ENCODE measurements at regions not wholly inside any gene's neighbourhood (a gene's known extent, or its start where the extent isn't known, plus 50 kb on each side); places are given as distances from the start of the nearest gene placed in this dataset.
"Not testable (repeated sequence)": the region's sequence is repeated elsewhere in the genome, so short reads cannot be mapped to it uniquely, and the experiment has no call there.

DNA sequence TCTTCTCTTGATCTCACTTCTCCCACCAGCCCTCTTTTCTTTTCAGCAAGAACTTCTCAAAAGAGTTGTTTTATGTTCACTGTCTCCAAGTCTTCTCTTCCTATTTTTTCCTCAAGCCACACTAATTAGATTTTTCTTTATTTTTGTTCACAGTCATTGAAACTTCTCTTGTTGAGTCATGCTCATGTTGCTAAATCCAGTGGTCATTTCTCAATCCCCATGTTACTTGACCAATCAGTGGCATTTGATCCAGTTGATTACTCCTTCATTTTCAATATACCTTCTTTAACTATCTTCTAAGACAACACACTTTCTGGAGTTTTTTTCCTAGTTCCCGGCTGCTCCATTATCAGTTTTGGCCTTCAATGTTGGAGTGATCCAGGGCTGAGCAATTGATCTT, 103.1 kb upstream of the LSM6 start:
- DNase-seq: no peak

DNA sequence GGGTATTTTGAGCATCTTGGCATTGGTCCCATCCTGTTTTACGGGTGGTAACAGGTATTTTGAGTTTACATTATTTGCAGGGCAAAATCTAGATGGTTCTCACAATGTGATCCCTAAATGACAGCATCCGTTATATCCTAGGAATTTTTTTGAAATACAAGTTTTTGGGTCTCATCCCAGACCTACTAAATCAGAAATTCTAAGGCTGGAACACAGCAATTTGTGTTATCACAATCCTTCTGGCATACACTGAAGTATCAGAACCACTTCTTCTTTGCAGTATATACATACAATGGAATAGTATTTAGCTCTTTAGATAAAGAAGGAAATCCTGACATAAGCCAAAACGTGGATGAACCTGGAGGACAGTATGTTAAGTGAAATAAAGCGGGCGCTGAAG, 104.1 kb upstream of the LSM6 start:
- no peak for DNase-seq

DNA sequence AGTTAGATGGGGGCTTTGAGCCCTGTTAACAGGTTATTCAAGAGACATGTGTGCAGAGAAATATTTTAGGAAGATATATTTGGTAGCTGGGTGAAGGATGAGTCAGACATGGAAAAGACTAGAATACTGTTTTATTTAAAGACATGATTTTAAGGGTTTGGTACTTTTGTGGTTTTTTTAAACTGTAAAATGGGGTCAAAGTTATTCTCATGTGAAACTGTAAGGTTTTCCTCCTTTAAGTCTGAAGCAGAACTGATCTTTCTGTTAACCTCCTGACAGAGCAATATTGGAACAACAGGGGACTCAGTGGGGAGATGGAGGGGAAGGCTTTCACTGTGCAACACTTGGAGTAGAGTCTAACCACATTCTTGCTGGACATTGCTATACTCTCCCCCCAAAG, 112.4 kb upstream of the LSM6 start:
- DNase-seq: no peak

DNA sequence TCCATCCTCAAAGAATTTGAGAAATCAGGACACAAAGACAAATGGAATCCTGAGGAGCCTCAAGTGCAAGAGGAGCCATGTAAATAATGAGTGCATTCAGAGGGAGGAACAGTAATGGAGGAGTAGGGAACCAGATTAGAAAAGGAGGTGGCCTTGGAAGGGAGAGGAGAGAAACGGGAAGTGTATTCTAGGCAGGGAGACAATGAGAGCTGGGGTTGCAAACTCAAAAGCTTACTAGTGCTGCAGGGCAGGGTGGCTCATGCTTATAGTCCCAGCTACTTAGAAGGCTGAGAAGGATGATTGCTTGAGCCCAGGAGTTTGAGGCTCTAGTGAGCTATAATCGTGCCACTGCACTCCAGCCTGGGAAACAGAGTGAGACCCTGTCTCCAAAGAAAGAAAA, 113.2 kb upstream of the LSM6 start:
- DNase-seq: no peak

DNA sequence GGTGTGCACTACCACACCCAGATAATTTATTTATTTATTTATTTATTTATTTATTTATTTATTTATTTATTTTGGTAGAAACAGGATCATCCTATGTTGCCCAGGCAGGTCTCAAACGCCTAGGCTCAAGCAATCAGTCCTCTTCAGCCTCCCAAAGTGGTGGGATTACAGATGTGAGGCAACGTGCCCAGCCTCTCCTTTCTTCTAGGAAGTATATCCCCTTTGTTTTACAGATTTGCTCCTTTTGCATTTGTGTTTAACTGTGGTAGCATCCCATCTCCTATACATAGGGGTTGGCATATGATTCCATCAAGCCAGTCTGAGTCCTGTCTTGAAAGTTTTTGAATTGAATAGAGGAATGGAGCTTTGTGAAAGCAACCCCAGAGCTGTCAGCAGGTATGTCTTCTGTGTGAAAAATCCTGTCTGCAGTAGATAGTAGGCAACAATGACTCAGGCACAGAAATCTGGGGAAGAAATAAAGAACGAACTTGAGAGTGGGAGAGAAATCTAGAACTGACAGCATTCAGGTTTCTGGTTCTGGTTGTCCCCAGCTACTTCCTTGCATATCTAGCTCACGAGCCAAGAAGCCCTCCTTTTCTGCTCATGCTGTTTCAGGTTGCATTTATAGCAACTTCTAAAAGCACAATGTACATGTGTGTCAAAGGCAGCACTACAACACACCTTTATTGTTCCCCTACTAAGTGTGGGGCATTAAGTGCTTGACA, 113.7 kb upstream of the LSM6 start:
- no peak for DNase-seq

DNA sequence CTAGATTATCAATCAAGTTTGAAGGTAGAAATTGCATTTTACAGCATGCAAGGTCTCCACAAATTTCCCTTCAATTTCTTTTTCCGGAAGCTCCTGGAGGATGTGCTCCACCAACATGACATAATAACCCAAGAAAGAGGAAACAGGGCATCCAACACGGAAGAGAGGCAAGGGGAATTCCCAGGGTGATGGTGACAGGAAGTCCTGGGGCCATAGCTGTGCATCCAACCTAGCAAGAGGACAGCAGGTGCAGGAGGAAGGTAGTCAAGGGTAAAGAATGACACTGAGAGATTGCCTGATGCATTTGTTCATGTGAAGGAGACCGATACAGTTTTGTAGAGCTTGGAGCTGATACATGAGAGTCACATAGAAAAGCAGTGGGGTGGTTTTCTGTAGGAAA, 115.7 kb upstream of the LSM6 start:
- no peak for DNase-seq

DNA sequence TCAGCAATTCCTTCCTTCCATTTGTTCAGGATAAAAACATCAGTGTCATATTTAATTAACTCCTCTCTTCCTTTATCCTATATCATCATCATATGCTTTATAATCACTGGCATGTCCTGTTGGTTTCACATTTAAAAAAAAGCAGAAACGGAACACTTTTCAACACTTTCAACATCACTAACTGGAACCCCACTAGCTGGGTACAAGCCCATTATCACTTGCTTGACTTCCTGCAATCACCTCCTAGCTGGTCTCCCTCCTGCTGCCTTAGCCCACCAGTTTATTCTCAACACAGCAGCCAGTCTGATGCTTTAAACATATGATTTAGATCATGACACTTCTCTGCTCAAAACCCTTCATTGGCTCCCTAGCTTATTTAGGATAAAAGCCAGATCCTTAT, 116.4 kb upstream of the LSM6 start:
- no peak for DNase-seq

DNA sequence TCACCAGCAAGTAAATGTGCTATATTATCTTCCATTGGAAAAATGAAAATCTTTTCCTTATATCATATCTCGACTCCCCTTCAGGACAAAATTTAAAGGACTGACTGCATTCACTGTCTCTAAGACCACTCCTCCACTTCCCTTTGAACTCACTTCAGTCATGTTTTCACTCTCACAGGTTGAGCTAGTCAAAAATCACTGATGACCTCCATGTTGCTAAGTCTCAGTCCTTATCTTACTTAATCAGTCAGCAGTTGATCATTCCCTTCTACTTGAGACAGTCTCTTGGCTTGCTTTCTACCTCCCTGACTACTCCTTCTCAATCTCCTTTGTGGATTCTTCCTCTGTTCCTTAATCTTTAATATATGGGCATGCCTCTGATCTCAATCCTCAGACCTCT, 117.0 kb upstream of the LSM6 start:
- DNase-seq: no peak

DNA sequence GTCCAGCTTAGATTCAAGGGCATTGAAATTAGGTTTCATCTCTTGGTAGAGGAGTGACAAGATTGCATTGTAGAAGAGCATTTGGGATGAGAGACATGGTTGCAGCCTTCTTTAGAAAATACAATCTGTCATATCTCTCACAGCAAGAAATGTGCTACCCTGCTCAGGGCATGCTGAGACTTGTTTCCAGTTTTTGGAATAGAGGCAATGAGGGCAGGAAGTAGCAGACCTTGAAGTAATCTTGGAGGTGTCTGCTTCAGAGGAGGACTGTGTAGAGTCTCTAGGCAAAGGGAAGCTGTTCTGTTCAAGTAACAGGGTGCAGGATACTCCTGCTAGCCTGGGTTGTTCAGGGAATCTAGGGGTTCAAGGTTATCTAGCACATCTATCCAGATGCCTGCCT, 116.1 kb upstream of the ZNF827 start:
- no peak for DNase-seq

DNA sequence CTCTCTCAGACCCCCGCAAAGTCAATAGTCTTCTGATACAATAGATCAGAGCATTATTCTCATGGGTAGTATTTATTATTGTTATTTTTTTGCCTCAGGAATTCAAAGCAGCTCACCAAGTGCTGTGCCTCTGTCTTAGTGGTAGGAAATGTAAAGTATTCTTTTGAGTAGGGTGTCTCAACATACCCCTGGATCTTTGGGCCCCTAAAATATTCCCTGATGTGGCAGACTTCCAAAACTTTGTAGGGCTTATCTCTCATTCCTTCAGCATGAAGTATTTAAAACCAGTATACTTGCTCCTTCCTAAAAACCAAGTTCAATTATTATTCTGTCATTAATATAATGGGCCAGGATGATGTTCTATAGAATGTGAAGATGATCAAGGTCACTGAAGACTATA, 115.3 kb upstream of the ZNF827 start:
- no peak for DNase-seq

DNA sequence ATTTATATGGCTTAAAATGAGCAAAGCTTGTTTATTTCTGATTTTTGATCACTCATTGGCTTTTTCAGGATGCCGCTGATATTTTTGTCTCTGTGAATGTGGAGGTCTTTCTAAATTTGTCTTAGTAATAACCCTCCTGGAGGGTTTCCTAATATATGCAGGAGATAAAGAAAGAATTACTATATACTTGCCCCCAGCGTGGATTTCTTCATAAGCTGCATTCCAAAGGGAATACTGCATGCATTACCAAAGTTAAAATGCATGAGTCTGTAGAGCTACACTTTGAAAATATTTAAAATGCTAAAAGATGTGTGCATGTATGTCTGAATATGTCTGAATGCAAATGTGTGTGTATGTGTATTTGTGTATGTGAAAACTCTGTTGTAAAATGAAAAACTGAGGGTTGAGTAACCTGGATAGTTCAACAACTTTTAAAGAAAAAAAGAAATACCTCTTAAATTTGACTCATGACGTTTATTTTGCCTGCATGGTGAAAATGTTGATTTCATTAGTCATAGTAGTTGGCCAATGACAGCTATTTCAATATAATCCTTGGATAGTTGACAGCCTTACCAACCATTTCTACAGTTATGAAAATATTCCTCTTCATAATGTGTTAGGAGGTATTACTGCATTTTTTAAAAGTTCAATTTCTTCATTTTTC, 113.2 kb upstream of the ZNF827 start:
- no peak for DNase-seq

DNA sequence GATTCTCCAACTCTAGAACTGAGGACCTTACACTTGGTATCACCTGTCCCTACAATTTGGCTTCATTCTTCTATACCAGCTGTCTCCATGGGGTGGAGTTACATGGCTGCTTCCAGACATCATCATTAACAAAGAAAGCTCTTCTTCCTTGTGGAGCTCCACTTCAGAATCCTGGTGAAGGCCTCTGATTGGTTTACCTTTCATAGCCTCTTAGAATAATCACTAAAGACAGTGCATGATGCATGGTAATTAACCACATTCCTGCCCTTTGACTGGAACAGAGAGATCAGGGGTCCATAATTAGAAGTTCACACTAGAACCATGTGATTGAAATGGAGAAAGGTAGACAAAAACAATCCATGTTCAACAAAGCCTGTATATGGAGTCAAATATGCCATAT, 112.6 kb upstream of the ZNF827 start:
- DNase-seq: no peak

DNA sequence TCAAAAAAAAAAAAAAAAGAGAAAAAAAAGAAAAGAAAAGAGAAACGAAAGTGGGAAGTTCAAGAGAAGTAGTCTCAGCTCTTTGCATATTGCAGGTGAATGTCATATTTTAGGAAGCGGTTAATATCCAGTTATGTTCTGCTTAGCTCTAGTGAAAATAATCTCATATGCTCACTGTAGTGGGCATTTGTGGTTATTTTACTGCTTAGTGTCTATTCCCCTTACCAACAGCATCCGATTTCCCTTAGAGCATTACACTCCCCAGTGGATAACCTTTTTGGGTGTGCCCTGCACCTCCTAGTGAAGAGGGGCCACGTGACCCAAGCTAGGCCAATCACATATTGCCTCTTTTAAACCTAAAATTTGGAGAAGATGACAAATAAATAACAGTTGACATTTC, 111.2 kb upstream of the ZNF827 start:
- no peak for DNase-seq

DNA sequence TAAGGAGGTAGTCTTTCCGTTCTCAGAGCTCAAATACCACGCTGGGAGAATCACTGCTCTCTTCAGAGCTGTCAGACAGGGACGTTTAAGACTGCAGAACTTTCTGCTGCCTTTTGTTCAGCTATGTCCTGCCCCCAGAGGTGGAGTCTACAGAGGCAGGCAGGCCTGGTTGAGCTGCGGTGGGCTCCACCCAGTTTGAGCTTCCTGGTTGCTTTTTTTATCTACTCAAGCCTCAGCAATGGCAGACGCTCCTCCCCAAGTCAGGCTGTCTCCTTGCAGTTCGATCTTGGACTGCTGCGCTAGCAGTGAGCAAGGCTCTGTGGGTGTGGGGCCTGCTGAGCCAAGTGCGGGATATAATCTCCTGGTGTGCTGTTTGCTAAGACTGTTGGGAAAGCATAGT, 109.1 kb upstream of the ZNF827 start:
- not testable (repeated sequence) for DNase-seq

DNA sequence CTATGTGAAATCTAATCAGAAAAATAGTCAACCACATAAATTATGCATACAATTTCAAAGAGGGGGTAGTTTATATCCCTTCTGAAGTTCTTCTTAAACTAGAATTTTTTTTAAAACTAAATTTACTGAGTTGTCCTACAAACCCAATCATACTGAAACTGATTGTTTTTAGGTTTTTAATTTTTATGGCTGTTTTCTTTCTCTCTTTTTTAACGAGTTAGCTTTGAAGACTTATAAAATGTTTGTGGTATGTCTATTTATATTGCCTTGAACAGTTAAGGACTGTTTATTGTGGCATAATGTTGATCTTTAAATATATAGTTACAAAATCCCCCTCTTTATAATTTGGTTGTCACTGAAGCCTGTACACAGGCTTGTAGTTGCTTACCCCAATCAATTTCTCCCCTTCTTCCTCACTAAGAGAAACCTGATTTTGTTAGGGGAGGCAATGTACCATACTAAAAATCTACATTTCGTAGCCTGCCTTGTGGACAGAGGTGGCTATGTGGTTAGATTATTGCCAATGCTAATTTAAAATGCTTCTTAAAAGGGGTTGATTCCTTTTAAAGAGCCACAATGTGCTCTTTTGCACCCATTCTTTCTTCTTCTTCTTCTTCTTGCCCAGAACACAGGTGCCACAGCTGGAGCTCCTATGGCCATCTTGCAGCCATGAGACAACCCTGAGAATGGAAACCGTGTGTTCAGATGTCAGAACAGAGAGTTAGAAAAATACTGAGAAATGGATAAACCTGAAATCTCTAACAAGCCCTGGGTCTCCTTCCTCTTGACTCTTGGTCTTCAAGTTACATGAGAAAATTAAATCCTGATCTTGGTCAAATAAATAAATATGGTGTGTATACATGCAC, 102.7 kb upstream of the ZNF827 start:
- DNase-seq: no peak

DNA sequence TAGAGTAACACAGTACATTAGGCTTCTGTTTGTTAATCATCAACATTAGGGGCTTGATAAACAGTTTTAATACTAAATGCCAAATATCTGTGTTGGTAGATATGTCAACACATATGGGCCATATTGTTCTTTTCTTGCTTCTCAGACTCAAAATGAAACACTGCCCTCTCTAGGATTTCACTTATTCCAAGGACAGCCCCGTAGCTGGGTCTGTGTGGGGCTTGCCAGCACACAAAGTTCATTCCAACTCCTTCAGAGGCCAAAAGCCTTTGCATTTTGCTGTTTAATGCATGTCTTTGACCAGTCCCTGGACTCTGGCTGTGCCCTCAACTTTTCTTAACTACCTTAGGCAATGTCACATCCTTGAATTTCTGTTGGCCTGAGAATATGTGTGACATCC, 102.0 kb upstream of the ZNF827 start:
- no peak for DNase-seq

DNA sequence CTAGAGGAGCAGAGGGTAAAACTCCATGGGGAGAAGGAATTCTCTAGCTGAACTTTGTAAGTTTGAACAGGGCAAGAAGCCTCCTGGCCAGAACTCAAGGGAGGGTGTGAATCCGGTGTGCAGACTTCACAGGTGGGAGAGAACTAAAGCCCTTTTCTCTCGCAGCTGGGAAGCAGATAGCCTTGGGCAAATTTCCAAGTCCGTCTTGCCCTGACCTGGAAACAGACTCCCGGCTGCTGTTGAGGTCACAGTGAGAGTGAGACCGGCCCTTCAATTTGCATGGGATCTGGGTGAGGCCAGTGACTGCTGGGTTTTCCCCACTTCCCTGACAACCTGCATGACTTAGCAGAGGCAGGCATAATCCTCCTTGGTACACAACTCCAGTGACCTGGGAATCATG, 94.5 kb upstream of the ZNF827 start:
- no peak for DNase-seq

DNA sequence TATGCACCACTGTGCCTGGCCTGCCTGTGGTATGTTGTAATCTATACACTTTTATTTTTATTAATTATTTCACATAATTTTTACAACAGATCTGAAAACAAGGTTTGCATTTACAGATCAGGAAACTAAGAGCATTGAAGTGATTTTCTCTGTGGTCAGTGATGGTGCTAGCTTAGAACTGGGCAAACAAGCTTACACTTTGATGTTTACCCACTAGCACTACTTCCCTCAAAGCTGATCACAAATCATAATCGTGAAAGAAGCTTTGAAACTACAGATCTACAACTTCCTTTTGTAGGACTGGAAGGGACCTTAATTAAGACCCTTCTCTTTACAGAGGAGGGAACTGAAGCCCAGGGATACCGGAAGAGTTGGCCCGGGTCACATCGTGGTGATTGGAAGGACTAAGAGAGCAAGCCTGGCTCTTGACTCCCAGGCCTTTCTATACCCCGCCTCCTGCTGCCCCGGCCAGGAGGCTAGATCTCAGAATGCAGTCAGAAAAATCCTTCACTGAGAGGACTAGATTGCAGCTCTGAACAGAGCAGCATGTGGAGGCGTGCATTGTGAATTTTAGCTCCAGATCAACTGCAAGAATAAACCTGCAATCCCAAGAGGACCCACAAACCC, 93.7 kb upstream of the ZNF827 start:
- DNase-seq: no peak

DNA sequence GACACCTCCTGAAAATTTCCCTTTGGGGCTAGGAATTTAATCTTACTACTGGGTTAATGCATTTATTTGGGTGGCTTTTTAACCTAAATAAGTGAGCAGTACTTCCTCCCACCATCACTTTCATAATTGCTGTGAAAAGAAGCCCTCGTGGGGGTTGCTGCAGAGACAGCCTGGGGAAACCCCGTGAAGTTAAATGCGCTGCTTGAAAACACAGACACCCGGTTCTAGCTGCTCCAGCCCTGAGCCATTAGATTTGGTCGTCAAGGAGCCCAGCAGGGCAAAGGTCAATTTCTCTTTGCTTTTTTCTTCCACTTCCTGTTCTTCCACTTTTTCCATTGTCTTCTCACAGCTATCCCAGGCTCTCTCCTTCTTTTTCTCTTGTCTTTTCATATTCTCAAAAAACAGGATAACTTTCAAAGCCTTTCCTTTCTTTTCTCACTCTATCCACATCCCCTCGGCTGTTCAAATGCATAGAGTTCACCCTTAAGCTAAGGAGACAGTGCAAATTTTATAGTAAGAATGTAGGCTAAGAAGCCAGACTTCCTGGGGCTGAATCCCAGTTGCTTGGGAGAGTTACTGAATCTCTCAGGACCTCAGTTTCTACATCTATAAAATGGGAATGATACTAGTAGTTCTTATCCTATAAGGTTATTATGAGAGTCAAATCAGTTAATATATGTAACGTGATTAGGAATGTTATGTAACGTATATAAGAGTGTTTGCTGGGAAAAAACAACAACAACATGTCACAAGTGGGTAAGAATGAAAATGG, 91.5 kb upstream of the ZNF827 start:
- DNase-seq: no peak

DNA sequence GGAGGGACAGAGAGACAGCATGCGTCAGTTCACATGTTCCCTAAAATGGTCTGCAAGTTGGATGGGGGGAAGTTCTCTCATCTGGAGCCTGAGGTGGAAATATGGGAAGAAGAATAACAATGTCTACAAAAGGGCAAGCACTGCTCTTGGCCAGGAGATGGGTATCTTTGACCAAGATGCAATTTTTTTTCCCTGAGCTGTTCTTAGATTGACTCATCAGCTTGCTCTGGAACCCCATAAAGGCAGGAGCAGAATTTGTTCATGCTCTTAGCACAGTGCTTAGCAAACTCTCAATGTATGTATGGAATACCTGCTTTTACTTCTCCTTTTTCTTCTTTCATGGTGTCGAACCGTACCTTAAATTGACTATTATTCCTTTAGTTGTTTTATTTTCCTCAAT, 90.5 kb upstream of the ZNF827 start:
- DNase-seq: no peak

DNA sequence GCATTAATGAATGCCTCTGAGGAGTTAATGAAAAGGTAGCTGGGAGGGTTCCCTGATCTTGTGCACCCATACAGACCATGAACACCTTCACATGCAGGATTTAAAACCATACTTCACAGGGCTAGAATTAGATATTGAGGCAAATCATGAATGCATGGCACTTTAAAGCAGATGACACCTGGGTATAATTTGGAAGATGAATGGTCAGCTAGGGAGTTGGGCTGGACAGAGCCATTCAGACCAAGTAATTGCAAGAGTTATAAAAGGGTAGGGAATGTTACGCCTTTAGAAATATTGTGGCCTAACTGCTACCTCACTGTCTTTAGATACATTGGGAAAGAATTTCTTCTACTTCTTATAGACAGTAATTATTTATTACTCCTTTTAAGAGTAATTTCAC, 89.1 kb upstream of the ZNF827 start:
- DNase-seq: no peak

DNA sequence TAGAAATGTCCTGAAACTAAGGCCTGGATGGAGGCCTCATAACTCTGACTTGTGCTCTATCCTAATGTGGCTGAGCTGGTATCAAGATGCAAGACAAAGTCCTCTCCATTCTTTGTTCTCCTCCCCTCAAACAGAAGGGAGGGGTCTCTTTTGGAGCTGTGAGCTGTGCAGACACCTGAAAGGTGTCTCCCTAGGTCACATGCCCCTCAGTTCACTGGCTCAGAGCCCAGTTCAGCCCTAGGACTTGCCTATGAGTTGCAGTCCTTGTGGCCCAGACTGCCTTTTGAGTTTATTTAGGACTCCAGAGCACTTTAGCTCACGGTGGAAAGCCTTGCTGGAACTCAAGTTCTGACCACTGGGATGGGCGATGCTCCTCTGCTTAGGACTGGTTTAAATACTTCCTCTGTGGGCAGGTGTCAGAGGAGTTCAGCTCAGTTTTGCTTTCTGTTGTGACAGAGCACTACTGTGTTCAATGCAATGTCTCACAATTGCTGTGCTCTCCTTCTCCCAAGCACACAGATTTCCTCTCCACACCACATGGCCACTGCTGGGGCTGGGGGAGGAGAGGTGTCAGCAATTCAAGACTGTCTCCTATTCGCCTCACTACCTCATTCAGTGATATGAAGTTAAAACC, 84.8 kb upstream of the ZNF827 start:
- no peak for DNase-seq
